Muscle of arm (tissue), 1 donor: ENCODE measurements at regions not wholly inside any gene's neighbourhood (a gene's known extent, or its start where the extent isn't known, plus 50 kb on each side); places are given as distances from the start of the nearest gene placed in this dataset.
"Not testable (repeated sequence)": the region's sequence is repeated elsewhere in the genome, so short reads cannot be mapped to it uniquely, and the experiment has no call there.

Source experiments
- DNase-seq: peaks from one replicate; pipeline ENCODE4 v3.0.0-alpha.2; 2013

- no peak for DNase-seq
Measured at GRCh38 chr1:55781003-55781402, 565.8 kb upstream of the USP24 start.

- DNase-seq: no peak
Measured at GRCh38 chr1:55777545-55777944, 562.4 kb upstream of the USP24 start.

GRCh38 chr1:55775007-55775406 is 559.8 kb upstream of the USP24 start:
- DNase-seq: no peak

- DNase-seq: no peak
Measured at GRCh38 chr1:55774446-55774845, 559.3 kb upstream of the USP24 start.

- DNase-seq: no peak
Measured at GRCh38 chr1:55773211-55773940, 558.2 kb upstream of the USP24 start.

- DNase-seq: no peak
Measured at GRCh38 chr1:55768327-55768952, 553.3 kb upstream of the USP24 start.

- DNase-seq: no peak
Measured at GRCh38 chr1:55767171-55767570, 552.0 kb upstream of the USP24 start.

GRCh38 chr1:55765505-55765904 is 550.3 kb upstream of the USP24 start:
- DNase-seq: not testable (repeated sequence)

GRCh38 chr1:55751776-55752175 is 536.6 kb upstream of the USP24 start:
- DNase-seq: no peak

- no peak for DNase-seq
Measured at GRCh38 chr1:55750628-55750995, 535.4 kb upstream of the USP24 start.

GRCh38 chr1:55749975-55750627 is 534.9 kb upstream of the USP24 start:
- no peak for DNase-seq

- DNase-seq: no peak
Measured at GRCh38 chr1:55747408-55747841, 532.3 kb upstream of the USP24 start.

GRCh38 chr1:55746710-55747109 is 531.5 kb upstream of the USP24 start:
- no peak for DNase-seq

GRCh38 chr1:55741516-55741915 is 526.4 kb upstream of the USP24 start:
- peak; percentile 69 for DNase-seq

- no peak for DNase-seq
Measured at GRCh38 chr1:55735106-55735505, 519.9 kb upstream of the USP24 start.

- DNase-seq: no peak
Measured at GRCh38 chr1:55726994-55727393, 511.8 kb upstream of the USP24 start.

- no peak for DNase-seq
Measured at GRCh38 chr1:55725378-55725777, 510.2 kb upstream of the USP24 start.

- DNase-seq: no peak
Measured at GRCh38 chr1:55724551-55725325, 509.6 kb upstream of the USP24 start.

GRCh38 chr1:55723001-55723400 is 507.8 kb upstream of the USP24 start:
- DNase-seq: no peak

- DNase-seq: no peak
Measured at GRCh38 chr1:55720261-55720660, 505.1 kb upstream of the USP24 start.

GRCh38 chr1:55718758-55719671 is 503.9 kb upstream of the USP24 start:
- DNase-seq: peak; percentile 74
